Stimulated activated CD8-positive, alpha-beta memory T cell treated with anti-CD3 and anti-CD28 coated beads, Interleukin-15, amount 100 ng/mL, for 48 hours (primary cell): ENCODE measurements at regions not wholly inside any gene's neighbourhood (a gene's known extent, or its start where the extent isn't known, plus 50 kb on each side); places are given as distances from the start of the nearest gene placed in this dataset.
"Not testable (repeated sequence)": the region's sequence is repeated elsewhere in the genome, so short reads cannot be mapped to it uniquely, and the experiment has no call there.

Experiments used
- DNase-seq, 2 donors: peaks; one replicate each; pipeline ENCODE4 v3.0.0-alpha.2; 2020; ENCODE audit warnings: low read depth in 2 of 2

DNA sequence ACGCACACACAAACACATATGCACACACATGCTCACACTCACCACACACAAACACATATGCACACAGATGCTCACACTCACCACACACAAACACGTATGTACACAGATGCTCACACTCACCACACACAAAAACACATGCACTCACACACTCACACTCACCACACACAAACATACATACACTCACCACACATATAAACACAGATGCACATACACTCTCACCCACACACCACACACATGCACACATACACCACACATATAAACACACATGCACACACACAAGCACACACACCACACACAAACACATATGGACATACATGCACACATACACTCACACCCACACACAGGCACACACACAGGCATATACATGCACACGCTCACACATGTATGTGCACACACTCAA is 112.3 kb downstream of the ERMARD start:
- no peak for DNase-seq

DNA sequence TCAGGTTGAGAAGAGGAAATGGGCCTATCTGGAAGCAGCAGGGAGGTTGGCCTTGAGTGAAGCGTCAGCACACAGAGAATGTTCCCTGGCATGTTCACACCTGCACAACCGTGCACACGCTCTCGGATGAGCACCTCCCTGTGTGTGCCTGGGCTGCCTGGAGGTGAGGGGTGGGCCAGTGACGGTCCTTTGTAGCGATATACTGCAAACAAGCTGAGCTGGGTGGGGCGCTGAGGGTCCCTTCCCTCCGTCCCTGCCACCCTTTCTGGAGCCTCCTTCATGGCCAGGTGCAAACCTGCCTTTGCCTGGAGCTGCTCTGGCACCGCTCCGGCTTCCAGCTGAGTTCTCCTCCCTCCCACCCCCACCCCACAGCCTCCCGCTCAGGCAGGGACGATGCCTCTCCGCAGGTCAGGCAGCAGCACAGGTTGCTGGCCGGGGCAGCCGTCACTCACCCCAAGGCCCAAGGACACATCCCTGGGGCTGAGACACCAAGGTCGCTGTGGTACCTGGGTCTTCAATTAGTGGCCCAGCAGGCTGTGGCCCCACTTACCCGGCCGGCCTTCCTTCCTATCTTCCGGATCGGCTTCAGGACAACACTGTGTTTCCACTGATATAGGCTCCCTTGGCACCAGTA is 111.6 kb downstream of the ERMARD start:
- no peak for DNase-seq

DNA sequence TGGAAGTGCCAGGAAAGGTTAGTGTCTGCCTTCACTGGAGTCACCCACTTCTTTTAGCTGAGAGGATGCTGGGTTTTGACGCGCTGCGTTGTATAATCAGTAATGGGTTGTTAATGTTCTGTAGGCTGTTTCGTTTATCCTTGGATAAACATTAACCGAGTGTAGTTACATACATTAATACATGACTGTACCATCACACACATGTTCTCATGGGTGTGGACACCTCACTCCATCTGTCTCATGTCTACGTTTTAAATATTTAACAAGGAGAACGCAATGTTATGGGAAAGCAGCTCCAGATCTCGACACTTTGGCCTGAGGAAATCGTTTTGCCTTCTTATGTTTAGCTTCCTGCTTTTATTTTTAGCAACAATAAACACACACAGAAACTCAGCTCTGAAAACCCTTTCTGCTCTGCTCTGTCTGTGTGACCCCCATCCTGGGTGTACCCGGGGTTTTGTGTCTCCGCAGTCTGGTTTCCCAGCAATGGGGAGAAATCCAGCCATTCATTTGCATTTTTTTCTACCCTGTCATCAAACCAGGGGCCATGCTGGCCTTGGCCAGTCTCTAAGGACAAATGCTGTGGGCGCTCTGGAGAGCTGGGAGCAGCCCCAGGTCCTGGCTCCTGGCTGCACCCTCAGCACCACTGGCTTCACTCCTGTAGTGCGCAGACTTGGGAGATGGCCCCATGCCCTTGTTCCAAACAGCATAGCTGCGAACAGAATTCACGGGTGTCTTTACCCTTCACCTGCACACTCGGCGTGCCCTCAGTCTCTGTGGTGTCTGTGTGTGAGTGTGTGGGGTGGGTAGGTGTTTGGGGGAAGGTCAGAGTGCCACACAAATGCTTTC is 110.8 kb downstream of the ERMARD start:
- DNase-seq: no peak

DNA sequence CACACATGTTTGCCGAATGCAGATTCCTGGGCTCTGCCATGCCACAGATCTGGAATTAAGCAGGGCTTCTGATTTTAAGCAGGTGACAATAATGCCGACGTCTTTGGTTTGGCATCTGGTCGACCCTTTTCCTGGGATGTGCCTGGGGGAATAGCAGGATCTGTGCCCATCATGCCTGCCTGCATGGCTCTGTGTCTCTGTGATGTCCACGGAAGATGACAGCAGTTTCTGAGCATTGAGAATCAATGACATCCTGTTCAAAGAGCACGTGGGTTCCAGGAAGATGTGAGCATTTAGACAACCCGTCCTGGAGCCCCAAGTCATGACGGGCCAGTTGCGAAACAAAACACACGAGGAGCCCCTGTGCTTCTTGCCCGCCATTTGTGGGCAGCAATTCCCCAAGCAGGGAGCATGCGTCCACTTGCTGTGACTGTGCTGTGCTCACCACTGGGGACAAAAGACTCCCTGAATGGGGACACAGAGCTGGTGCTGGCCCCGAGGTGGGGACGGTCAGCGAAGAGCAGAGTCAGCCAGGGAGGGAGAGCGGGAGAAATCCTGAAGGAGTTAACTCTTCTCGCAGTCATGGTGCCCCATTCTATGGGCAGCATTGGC is 110.1 kb downstream of the ERMARD start:
- no peak for DNase-seq

DNA sequence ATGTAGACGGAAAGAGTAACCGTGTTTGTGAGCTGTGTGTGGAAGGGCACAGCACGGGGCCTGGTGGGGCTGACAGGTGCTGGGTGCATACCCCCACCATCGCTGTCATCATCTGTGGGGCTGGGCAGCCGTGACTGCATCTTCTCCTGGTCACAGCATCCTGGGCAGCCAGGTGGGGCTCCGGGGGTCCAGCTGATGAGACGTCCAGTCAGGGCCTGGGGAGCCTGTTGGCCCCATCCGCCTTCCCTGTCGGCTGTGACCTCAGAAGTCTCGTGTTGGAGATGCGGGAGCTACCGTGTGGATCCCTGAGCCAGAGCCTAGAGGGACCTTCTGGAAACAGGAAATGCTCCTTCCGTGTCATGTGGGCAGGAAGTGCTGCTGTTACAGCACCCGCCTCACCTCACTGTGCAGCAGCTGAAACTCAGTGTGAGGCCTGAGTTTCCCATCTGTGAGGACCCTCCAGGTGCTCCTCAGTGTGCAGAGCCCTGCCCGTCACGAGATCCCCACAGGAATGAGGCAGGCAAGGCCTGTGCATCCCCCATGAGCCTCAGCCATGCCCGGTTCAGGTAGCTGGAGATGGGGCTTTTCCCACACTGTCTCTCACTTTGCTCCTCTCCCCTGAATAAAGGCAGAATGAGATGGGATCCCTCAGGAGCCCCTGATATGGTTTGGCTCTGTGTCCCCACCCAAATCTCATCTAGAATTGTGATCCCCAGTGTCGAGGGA is 108.7 kb downstream of the ERMARD start:
- DNase-seq: no peak

DNA sequence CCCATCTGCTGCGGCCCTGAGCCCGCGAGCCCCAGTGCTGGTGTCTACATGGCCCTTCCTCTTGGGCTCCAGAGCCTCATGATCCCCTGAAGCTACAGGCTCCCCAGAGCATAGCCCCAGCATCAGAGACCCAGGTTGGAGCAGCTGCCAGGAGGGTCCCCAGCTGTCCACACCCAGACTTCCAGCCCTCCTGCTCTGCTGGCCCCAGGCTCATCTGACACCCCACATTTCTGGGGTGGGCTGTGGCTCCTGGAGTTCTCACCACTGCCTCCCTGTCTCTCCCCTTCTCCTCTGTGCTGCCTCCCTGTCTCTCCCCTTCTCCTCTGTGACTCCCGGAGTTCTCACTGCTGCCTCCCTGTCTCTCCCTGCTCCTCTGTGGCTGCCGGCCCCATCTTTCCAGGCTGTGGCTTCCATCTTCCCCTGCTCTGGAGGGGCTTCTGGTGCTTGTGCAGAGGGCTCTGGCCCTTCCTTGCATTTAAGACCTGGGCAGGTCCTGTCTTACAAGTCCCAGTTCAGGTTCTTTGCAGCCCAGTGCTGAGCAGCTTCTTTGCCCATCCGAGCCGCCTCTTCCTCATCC is 108.1 kb downstream of the ERMARD start:
- no peak for DNase-seq

DNA sequence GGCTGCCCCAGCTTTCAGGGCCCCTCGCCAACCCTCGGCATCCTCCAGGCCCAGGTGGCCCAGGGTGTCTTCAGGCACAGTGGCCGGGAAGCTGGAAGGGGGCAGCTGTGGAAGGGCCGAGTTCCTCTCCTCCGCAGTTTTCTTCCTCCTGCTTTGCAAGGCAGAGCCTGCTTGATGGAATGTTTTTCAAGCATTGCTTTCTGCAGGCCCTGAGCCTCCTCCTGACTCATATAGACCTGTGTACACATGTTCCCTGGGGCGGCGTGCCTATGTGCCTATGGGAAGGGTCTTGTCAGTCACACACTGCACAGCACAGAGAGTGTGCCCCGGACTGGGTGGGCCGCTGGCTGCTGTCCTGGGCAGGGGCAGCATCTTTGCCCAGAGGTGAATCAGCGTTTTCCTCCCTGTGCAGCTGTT is 107.5 kb downstream of the ERMARD start:
- DNase-seq: no peak

DNA sequence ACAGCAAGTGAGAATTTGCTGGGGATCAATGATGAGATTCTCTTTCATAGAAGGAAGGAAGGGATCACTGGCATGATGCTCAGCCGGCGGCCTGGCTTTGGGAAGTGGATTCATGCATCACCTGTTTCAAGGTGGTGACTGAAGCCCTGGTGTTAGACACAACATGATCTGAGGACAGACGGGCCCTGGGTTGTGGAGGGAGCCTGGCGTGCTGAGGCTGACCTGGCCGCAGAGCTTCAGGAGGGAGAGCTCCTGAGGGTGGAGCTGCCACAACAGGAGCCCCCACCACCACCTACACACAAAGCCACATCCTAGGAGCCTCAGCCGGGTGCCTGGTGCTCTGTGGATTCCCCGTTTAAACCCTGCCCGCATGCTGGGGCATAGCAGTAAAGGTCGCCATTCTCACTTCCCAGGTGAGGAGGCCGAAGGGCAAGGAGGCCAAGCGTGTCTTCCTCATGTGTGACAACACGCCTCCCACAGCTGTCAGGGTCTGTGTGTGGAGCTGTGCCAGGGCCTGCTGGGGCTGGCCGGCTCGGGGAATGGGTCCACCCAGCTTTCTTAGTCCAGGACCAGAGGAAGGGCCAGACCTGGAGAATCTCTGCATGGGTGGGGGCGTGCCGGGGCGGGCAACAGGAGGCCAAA is 107.0 kb downstream of the ERMARD start:
- DNase-seq: no peak

DNA sequence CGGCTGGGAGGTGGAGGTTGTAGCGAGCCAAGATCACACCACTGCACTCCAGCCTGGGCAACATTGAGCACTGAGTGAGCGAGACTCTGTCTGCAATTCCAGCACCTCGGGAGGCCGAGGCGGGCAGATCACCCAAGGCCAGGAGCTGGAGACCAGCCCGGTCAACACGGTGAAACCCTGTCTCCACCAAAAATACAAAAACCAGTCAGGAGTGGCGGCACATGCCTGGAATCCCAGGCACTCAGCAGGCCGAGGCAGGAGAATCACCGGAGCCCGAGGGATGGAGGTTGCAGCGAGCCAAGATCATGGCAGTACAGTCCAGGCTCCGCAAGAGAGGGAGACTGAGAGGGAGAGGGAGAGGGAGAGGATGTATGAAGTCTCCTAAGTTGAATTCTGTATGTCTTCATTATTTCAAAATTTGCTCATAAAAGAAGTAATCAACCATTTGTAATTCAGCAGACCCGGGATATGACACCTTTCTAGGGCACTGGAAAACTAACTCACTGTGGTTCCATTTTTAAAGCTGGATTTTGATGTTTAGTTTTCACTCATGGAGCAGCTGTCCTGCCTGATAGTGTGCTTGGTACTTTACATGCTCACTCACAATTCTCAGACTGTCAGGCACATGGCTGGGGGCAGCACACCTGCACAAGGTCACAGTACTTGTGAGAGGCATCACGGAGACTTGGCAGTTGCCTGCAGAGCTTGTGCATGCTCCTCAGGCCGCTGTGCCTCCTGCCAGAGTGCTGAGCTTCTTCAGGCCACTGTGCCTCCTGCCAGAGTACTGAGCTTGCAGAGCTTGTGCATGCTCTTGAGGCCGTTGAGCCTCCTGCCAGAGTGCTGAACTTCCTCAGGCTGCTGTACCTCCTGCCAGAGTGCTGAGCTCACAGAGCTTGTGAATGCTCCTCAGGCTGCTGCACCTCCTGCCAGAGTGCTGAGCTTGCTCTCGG is 106.2 kb downstream of the ERMARD start:
- no peak for DNase-seq

DNA sequence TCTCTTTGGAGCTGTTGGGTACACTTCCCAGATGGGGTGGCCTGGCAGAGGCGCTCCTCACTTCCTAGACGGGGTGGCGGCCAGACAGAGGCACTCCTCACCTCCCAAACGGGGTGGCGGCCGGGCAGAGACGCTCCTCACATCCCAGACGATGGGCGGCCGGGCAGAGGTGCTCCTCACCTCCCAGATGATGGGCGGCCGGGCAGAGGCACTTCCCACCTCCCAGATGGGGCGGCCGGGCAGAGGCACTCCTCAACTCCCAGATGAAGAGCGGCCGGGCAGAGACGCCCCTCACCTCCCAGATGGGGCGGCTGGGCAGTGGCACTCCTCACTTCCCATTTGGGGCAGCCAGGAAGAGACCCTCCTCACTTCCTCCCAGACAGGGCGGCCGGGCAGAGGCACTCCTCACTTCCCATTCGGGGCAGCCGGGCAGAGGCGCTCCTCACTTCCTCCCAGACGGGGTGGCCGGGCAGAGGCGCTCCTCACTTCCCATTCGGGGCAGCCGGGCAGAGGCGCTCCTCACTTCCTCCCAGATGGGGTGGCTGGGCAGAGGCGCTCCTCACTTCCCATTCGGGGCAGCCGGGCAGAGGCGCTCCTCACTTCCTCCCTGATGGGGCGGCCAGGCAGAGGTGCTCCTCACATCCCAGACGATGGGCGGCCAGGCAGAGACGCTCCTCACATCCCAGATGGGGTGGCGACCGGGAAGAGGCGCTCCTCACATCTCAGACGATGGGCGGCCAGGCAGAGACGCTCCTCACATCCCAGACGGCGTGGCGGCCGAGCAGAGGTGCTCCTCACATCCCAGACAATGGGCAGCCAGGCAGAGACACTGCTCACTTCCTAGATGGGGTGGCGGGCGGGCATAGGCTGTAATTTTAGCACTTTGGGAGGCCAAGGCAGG is 105.3 kb downstream of the ERMARD start:
- DNase-seq: not testable (repeated sequence)

DNA sequence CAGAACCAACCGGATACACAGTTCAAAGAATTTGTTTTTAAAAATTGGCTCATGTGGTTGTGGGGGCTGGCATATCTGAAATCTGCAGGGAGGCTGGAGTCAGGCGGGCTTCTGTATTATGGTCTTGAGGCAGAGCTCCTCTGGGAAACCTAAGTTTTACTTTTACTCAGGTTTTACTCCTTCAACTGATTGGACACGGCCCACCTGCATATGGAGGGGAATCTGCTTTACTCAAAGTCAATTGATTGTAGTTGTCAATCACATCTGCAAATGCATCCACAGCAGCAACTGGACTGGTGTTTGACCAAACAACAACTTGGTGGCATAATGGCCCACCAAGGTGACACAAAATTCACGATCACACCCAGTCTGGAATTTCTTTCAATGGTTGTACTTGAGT is 103.4 kb downstream of the ERMARD start:
- DNase-seq: no peak

DNA sequence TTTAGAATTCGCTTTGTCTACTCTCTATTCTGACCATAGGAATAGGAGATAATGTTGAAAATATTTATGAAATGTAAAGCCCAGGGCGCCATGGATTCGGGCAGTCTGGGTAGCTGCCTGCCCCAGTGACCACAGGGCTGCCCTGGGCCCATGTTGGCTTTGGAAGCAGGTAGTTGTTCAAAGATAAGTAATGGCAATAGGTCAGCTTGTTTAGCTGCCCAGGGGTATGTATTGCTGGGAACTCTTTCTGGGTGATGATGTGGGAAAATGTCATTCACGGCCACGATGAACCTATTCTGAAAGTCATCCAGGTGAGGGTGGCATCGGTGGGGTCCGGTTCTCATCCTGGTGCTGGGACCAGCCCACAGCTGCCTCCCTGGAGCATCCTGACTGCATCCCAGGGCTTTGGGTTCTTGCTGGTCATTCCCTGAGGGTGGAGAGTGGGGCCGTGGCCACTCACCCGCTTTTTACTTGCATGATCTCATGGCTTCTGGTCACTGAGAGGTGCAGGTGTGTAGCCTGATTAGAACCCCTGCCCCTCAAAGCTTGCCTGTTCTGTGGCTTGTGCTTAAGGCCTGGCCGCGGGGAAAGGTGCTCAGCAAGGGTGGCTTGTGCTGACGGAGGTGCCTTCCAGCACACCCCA is 102.8 kb downstream of the ERMARD start:
- DNase-seq: no peak

DNA sequence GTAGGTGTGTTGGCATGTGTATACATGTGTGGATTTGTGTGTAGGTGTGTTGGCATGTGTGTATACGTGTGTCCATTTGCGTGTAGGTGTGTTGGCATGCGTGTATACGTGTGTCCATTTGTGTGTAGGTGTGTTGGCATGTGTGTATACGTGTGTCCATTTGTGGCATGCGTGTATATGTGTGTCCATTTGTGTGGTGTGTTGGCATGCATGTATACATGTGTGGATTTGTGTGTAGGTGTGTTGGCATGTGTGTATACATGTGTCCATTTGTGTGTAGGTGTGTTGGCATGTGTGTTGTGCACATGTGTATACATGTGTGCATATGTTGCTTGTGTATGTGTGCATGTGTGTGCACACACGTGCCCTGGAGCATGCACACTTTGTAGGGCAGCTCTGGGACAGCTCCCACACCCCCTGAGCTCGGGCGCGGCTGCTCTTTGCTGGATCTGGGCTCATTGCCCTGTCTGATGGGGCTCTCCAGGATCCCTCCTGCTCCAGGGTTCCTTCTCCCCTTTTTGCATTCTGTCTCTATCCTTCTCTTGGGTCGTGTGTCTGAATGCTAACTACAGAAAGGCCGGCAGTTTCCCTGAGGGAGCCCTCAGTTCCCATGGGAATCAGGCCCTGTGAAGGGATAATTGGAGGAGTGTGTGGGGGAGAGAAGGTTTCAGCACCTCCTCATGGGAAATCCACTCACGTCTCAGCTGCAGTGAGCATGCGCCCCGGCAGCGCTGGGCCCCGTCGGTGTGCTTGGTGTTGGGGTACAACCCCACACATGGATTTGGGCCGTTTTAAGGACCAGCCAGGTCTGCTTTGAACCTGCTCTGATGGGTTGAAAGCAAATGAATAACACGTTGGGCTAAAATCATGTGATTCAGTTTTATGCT is 102.0 kb downstream of the ERMARD start:
- no peak for DNase-seq

DNA sequence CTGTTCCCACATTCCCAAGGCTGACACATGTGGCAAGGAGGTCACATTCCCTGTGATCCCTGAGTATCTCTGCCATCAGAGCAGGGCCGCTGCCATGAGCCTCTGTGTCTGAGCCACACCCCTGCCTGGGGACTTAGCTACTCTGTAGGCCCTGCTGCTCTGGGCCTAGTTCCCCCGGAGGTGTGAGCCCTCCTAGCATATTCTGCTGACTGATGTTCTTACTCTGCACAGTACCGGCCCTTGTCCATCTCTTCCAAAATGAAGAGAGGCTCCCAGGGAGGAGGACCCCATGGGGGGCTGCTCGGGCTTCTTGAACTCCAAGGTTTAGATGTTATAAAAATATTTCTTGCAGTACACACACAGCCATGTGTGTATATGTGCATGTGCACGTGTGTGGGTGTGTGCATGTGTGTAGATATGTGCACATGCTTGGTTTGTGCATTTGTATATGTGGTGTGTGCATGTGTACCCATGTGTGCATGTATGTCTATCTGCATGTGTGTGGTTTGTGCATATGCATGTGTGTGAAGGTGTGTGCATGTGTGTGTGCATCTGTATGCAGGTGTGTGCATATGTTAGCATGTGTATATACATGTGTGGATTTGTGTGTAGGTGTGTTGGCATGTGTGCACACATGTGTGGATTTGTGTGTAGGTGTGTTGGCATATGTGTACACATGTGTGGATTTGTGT is 101.2 kb downstream of the ERMARD start:
- DNase-seq: no peak

DNA sequence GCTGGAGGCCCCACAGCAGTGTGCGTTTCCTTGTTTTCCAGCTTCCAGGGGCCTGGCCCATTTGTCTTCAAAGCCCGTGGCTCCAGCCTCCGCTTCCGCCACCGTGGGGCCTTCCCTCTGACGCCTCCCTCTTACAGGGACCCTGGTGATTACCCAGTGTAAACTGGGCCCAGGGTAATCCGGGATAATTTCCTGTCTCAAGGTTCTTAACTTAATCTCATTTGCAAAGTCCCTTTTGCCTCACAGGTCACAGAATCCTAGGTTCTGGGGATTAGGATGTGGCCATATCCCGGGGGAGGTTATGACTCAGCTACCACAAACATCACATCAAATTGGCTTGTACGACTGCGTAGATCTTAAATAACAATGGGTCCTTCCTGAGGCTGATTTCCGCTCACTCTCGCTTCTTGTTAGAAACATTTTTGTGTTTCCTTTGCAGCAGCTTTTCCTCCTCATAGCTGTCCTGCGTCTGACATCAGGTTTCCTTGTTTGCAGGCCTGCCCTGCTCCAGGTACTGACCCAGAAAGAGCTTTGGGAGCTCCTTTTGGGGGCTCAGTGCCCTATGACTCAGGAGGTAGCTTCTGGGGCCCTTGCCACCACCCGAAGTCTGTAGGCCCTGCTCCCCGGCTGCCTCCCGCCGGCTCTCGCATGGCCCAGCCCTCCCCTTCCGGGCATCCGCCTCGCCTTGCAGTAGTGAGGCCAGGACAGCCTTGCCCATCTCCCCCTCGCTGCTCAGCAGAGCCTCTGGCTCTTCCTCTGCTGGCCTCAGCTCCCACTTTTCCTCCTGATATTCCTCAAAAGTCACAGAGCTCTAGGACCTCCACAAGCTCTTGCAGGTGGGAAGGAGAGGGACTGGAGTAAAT is 100.5 kb downstream of the ERMARD start:
- no peak for DNase-seq

DNA sequence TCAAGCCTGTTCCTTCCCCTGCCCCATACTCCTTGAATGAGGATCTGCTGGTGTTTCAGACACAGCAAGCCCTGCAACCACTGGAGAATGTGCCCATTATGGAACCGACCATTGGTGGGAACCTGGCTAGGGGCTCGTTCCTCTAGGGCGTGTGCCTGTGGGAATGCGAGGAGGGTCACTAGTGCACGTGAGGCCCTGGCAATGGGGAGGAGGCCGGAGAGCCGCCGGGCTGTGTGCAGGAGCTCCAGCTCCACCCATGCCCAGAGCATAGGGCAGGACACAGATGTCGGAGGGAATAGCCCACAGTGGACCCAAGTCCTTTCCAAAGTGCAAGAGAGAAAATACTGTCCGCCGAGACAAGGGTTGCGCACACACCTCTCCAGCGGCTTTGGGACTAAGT is 99.3 kb downstream of the ERMARD start:
- no peak for DNase-seq
